Stimulated activated CD4-positive, alpha-beta T cell treated with anti-CD3 and anti-CD28 coated beads, Interleukin-4, amount 100 ng/mL, for 24 hours (primary cell): ENCODE measurements at regions not wholly inside any gene's neighbourhood (a gene's known extent, or its start where the extent isn't known, plus 50 kb on each side); places are given as distances from the start of the nearest gene placed in this dataset.
A peak's percentile ranks its signal among the peaks of the same experiment; 100 is the strongest.

Source experiments
- DNase-seq: peaks from one replicate; pipeline ENCODE4 v3.0.0-alpha.2; 2020

DNA sequence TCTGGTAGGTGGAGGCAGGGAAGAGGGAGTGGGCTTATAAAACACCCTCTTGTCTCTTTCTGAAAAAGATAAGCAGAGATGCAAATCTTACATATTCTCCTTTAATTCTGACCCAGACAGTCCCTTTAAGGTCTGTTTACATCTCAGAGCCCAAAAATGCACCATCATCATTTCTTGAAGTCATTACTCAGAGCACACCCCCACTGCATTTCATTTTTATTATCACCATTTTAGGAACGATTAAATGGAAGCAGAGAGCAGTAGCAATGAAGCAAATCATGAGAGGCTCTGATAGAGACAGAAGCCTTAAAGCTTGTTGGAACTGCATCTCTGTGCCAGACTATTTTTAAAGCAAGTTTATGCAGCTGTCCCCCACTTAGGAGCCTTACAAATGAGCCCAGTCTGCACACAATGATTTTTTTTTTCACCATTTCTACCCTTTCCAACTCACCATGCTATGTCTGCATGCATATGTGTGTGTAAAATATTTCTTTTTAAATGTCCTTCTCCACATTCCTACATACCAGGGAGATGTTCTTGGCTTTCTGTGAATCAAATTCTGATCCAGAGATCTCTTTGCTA, 311.0 kb downstream of the GRIN2B start:
- no peak for DNase-seq

- no peak for DNase-seq
Measured at GRCh38 chr12:13668880-13669279, 312.5 kb downstream of the GRIN2B start.

GRCh38 chr12:13666806-13667205, 314.6 kb downstream of the GRIN2B start:
- no peak for DNase-seq

GRCh38 chr12:13661005-13661887, 320.2 kb downstream of the GRIN2B start:
- DNase-seq = peak; percentile 14

DNA sequence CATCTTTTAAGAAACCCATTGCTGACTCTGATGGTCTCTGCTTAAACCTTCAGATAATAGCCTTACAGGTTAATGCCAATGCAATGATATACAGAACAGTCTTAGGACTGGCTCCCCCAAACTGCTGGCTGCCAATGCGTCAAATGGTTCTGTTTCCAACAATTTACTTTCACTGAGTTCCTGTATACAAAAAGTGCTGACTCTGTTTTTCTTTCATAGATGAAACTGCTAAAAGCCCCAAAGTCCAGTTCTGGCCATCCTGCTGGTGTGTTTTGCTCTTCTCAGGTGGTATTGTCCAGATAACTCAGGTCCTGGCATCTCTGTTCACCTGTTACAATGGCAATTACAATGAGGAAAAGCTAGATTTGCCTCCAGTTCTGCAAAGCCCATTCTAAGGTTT, 326.9 kb downstream of the GRIN2B start:
- DNase-seq = no peak

- DNase-seq = no peak
Measured at GRCh38 chr12:13652105-13652504, 329.3 kb downstream of the GRIN2B start.

- no peak for DNase-seq
Measured at GRCh38 chr12:13635709-13636108, 345.7 kb downstream of the GRIN2B start.

DNA sequence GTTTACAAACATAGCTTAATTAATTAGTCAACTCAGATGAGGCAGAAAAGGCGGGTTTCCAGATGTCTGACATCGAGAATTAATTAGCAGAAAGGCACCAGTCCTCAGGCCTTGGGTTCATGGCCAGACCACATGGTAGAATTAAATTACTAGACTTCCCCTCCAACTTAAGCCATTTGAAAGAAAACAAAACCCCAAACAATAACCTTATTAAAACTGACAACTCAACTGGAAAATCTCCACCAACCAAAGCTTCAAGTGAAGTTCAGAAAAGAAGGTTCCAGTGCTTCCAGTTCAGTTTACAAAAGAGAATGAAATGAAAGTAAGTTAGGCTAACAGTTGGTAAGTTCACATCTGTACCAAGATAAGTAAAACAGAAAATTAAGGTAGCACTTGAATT, 349.5 kb downstream of the GRIN2B start:
- no peak for DNase-seq

GRCh38 chr12:13630354-13630753, 351.0 kb downstream of the GRIN2B start:
- DNase-seq = no peak

- no peak for DNase-seq
Measured at GRCh38 chr12:13628067-13628466, 353.3 kb downstream of the GRIN2B start.

- no peak for DNase-seq
Measured at GRCh38 chr12:13627536-13627935, 353.9 kb downstream of the GRIN2B start.

GRCh38 chr12:13613297-13613696, 368.1 kb downstream of the GRIN2B start:
- no peak for DNase-seq

DNA sequence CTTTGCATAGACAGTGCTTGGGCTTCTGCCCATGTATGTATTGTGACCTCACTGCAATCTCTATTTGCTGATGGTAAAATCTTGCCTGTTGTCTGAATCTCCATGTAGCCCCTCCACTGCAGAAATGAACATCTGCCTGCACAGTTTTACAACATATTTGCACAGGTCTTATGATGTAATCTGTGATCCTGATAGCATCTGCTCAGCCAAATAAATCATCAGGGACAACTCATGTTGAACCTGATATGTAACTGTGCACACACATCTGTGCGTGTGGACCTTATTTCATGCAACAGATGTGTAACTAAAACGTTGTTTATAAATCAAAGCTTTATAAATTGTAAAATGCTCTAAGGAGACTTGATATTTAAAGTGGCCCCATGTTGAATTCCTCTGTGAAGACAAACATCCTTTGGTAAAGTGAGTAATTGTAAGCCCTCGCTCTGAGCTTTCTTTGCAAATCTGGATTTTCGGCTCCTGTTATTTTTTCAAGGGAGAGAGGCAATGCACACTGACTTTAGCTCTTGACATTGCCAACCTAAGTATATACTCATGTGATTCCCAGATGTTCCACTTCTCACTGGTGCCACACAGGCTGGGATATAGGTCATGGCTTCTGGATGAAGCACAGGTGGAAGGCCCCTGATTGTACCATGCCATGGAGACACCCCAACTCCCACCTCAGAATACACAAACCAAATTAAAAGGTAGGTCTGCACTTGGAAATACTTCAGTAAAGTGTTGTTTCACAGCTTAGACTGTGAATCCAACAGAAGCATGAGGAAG, 371.3 kb downstream of the GRIN2B start:
- DNase-seq = no peak

- no peak for DNase-seq
Measured at GRCh38 chr12:13606290-13606689, 375.1 kb downstream of the GRIN2B start.

- DNase-seq = no peak
Measured at GRCh38 chr12:13603953-13604352, 377.4 kb downstream of the GRIN2B start.

DNA sequence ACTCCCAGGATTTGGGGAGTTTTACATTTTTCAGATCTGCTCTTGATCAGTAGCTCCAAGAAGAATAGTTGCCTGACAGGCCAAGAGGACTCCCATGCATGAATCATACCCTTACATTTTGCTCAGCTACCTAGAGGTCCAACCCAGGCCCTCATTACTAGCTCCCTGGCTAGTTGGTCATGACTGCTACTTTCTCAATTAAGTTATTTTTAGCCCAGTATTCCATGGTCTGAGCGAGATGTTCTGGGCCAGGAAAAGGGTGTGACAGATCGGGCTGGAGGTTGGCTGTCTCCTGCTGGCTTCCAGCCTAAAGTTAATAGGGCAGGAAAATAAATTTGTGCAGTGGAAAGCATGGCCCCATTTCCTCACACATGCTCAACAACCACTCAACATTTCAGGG, 379.2 kb downstream of the GRIN2B start:
- DNase-seq = no peak

DNA sequence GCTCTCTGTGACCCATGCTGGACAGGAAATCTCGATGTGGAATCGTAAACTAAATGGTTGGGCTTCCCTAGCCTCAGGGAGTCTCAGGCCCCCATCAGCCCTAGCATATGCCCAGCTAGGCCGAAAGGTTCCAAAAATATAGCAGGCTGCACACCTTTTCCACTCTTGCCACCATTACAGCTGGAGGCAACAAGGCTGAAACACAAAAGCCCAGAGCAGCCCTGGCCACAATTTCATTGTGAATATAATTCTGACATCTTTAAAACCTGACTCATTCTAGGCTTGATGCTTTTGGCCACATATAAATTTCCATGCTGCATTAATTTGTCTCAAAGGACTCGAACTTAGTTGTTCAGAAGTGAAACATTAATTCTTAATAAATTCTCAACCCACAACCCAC, 382.2 kb downstream of the GRIN2B start:
- DNase-seq = no peak

- no peak for DNase-seq
Measured at GRCh38 chr12:13597837-13598236, 383.6 kb downstream of the GRIN2B start.

DNA sequence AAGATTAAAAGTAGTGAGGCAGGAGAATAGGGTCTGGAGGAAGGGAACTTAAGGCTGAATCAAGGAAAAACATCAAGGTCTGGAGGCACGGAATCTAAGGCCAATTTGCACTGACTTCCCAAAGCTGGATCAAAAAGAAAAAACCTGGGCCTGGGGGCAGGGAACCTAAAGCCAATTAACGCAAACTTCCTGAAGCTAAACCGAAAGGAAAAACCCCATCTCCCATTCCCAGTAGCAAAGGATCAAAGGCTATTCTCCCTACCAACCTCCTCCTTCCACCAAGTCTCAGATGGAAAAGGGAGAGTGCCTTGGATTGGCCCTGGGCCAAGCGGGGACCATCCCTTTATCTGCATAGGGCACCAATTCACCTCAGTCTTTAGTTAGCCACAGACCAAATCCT, 384.2 kb downstream of the GRIN2B start:
- no peak for DNase-seq

GRCh38 chr12:13596714-13597113, 384.7 kb downstream of the GRIN2B start:
- DNase-seq = no peak

DNA sequence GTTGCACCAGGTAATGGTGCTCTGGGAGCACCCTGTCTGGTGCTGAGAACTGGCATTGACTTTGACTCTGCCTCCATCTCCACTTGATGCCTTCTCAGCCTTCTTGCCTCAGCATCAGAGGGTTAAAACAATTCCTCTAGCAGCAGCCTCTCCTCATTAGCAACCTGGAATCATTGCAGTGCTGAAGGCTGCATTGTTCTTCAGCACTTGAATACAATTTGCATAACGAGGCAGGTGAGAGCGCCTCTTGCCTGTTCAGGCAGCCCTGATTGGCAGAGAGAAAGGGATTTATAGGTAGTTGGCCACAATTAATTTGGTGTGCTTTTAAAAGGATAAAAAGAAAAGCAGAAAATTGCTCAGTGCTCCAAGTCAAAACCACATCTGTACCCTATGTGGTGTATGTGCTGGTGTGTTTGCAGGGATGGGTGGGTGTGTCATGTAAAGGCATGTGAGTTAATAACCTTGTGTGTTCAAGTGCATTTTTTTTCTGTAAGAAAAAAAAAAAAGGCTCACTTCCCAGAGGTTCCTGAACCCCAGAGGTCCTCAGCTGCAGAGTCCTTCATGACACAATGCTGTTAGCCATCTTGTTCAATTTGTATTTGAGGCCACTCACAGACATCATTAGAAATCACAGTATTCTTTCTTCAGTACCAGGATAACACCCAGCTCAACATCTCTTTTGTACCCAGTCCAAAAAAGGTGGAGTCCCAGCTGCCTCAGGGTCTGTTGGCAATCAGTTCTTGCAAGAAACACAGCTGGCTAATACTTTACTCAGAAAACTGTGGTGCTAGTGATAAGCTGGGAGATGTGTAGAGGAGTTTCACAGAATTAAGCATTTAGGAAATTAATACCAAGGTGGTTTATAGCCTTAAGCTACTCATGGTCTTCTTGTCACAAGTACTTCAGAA, 385.6 kb downstream of the GRIN2B start:
- DNase-seq = no peak

DNA sequence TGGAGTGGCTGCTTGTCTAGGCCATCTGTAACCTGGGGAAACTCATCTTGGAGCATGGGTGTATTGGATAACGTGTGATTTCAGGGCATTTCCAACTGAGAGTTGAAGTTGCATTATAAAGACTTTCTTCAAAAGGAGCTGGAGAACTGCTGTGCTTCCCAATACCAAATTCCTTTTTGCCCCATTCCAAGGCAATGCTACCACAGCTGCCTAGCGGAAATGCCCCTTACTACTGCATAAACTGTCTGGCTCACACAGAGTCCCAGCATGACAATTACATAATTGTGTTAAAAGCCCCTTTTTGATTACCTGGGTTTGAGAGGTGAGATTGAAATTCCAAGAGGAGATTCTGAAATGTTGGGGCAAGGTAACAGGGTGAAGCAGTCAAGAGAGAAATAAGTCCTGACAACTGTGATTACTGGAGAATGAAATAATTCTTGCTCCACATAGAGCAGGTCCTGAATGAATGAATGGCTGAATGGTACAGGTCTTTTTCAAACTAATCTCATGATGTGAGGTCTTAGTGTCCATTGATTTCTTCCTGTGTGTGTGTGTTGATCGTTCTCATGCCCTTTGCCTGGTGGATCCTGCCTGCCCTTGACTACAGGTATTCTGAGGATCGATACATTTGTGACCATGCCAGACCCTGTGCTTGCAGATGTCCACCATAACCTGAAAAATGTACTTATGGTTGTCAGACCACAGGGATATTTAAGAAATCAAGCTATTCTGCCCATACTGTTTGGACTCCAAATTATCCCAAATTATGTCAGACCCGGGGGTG, 386.5 kb downstream of the GRIN2B start:
- no peak for DNase-seq
